A549 (cell line): ENCODE measurements at regions not wholly inside any gene's neighbourhood (a gene's known extent, or its start where the extent isn't known, plus 50 kb on each side); places are given as distances from the start of the nearest gene placed in this dataset.

Experiments used
- ATAC-seq, 2 experiments: fragments of 200-7000 bp in 1 of 2; fragments of >200 bp in 1 of 2; cut with Nextera tagmentation in 1 of 2; cut with Tn5 transposase in 1 of 2; 3 replicates each; pipeline versions ENCODE4 v1.8.0 to v1.9.1; 2018 to 2020; ENCODE audit warnings: mild to moderate bottlenecking in 1 of 2, moderate library complexity in 1 of 2
- CTCF ChIA-PET: fragments of 300-600 bp; sonication (Branson Sonifier 250); formaldehyde crosslinking; extraction: SDS; loops from one replicate; lab custom pipeline; 2021; ENCODE audit warnings: antibody characterized with exemption, inconsistent platforms; lab: Yijun Ruan, JAX
- POLR2A ChIA-PET: fragments of 350-600 bp; formaldehyde crosslinking; extraction: SDS; loops from one replicate; lab custom pipeline; 2021; ENCODE audit warnings: antibody characterized with exemption, inconsistent platforms; lab: Yijun Ruan, JAX
- DNase-seq, 2 experiments: peaks; one replicate each; pipeline versions ENCODE4 v3.0.0 to v3.0.0-alpha.2; 2011 to 2016; ENCODE audit warnings: low read depth in 1 of 2, low spot score in 1 of 2
- FAIRE-seq: peaks from 2 replicates; lab custom pipeline; 2011; peaks lifted over from hg19 to GRCh38; lab: Jason Lieb, UNC
- H3K27ac ChIP-seq, 2 experiments: fragments of >200 bp; sonication (Bioruptor Twin); formaldehyde crosslinking; 3 replicates each; pipeline ENCODE4 v1.5.1; 2016 to 2017
- H3K4me1 ChIP-seq: fragments of >200 bp; sonication (Bioruptor Twin); formaldehyde crosslinking; 3 replicates; pipeline ENCODE4 v1.6.1; 2016
- H3K4me2 ChIP-seq: fragments of >200 bp; sonication (Bioruptor Twin); formaldehyde crosslinking; 3 replicates; pipeline ENCODE4 v1.6.1; 2016
- H3K4me3 ChIP-seq: fragments of >200 bp; sonication (Bioruptor Twin); formaldehyde crosslinking; 3 replicates; pipeline ENCODE4 v1.5.1; 2016
- H3K9me3 ChIP-seq: fragments of >200 bp; sonication (Bioruptor Twin); formaldehyde crosslinking; 3 replicates; pipeline ENCODE4 v1.6.1; 2016
- BCL3 ChIP-seq: fragments of >200 bp; sonication (Bioruptor Twin); formaldehyde crosslinking; IDR thresholded peaks from 3 replicates; pipeline ENCODE4 v1.6.1; 2016
- CBX2 ChIP-seq: fragments of 200-600 bp; sonication (generic); IDR thresholded peaks from 2 replicates; pipeline ENCODE4 v1.6.1; 2016; ENCODE audit warnings: low read depth, mild to moderate bottlenecking, borderline replicate concordance
- ESRRA ChIP-seq: fragments of 150-350 bp; IDR thresholded peaks from 2 replicates; pipeline ENCODE4 v1.6.1; 2014; ENCODE audit warnings: mild to moderate bottlenecking, low read length, borderline replicate concordance
- FOSB ChIP-seq: fragments of 250-450 bp; sonication (Bioruptor Pico); IDR thresholded peaks from 2 replicates; pipeline ENCODE4 v1.5.0; 2020; ENCODE audit warnings: mild to moderate bottlenecking, moderate library complexity
- FOSL2 ChIP-seq, 2 experiments: fragments of 450-650 bp in 1 of 2; fragments of >200 bp in 1 of 2; sonication (Bioruptor Twin) in 1 of 2; formaldehyde crosslinking; IDR thresholded peaks; 2 replicates each; pipeline versions ENCODE4 v1.5.0 to v1.6.1; 2016 to 2020; ENCODE audit warnings: mild to moderate bottlenecking in 1 of 2, moderate library complexity in 1 of 2
- HDAC2 ChIP-seq: fragments of 200-600 bp; sonication (generic); IDR thresholded peaks from 2 replicates; pipeline ENCODE4 v1.6.1; 2016
- HES2 ChIP-seq: fragments of >200 bp; sonication (Bioruptor Twin); formaldehyde crosslinking; IDR thresholded peaks from 2 replicates; pipeline ENCODE4 v1.6.1; 2016
- HEYL ChIP-seq: fragments of 250-450 bp; sonication (Bioruptor Pico); IDR thresholded peaks from 2 replicates; pipeline ENCODE4 v1.8.0; 2021; ENCODE audit warnings: mild to moderate bottlenecking, moderate library complexity
- JUN ChIP-seq, 2 experiments: fragments of >200 bp; sonication (Bioruptor Twin); formaldehyde crosslinking; IDR thresholded peaks; 2 replicates in 1 of 2; 3 replicates in 1 of 2; pipeline ENCODE4 v1.6.1; 2016 to 2017
- JUNB ChIP-seq: fragments of >200 bp; sonication (Bioruptor Twin); formaldehyde crosslinking; IDR thresholded peaks from 2 replicates; pipeline ENCODE4 v1.6.1; 2016
- KDM1A ChIP-seq: fragments of 200-600 bp; sonication (generic); IDR thresholded peaks from 2 replicates; pipeline ENCODE4 v1.6.1; 2016; ENCODE audit warnings: low read depth, mild to moderate bottlenecking
- MAFK ChIP-seq: fragments of 450-650 bp; IDR thresholded peaks from 2 replicates; pipeline ENCODE4 v1.6.1; 2014; ENCODE audit not compliant: partially characterized antibody
- MYC ChIP-seq: IDR thresholded peaks from 2 replicates; pipeline ENCODE4 v1.6.1; 2012; ENCODE audit warnings: mild to moderate bottlenecking, inconsistent platforms, low read length, improper control_type of control experiment, borderline replicate concordance
- NPAS2 ChIP-seq: fragments of 250-450 bp; sonication (Bioruptor Pico); IDR thresholded peaks from 2 replicates; pipeline ENCODE4 v1.8.0; 2022; ENCODE audit warnings: mild to moderate bottlenecking, moderate library complexity, borderline replicate concordance
- POLR2AphosphoS2 ChIP-seq: conservative IDR thresholded peaks from 2 replicates; pipeline ENCODE4 v1.6.1; 2012; ENCODE audit warnings: low read length, improper control_type of control experiment, inconsistent platforms
- RCOR1 ChIP-seq: fragments of 150-350 bp; IDR thresholded peaks from 2 replicates; pipeline ENCODE4 v1.6.1; 2014; ENCODE audit warnings: antibody characterized with exemption, low read length, low read depth
- TFCP2L1 ChIP-seq: fragments of 250-450 bp; sonication (Bioruptor Pico); IDR thresholded peaks from 2 replicates; pipeline ENCODE4 v1.5.0; 2021; ENCODE audit warnings: mild to moderate bottlenecking
- TP53 ChIP-seq: fragments of 250-450 bp; sonication (Bioruptor Pico); IDR thresholded peaks from 2 replicates; pipeline ENCODE4 v1.5.0; 2021; ENCODE audit warnings: mild to moderate bottlenecking, moderate library complexity
- ZC3H11A ChIP-seq: fragments of 450-650 bp; IDR thresholded peaks from 2 replicates; pipeline ENCODE4 v1.6.1; 2014; ENCODE audit warnings: antibody characterized with exemption, mild to moderate bottlenecking
- ZFP36 ChIP-seq: fragments of 450-650 bp; IDR thresholded peaks from 2 replicates; pipeline ENCODE4 v1.6.1; 2014; ENCODE audit warnings: borderline replicate concordance; ENCODE audit not compliant: partially characterized antibody
- ZNF302 ChIP-seq: fragments of 250-450 bp; sonication (Bioruptor Pico); IDR thresholded peaks from 2 replicates; pipeline ENCODE4 v1.9.0; 2021; ENCODE audit warnings: inconsistent platforms, mild to moderate bottlenecking, moderate library complexity
- ZSCAN20 ChIP-seq: fragments of 250-450 bp; sonication (Bioruptor Pico); IDR thresholded peaks from 2 replicates; pipeline ENCODE4 v1.8.0; 2022; ENCODE audit warnings: mild to moderate bottlenecking, moderate library complexity
- WGBS: methylation state at CpG from one replicate; pipeline ENCODE4 v1.1.6; 2017; ENCODE audit errors: missing lambda C conversion rate; 5-methylcytosine and 5-hydroxymethylcytosine counted together
- TF ChIP-seq, protein P1 (sequence below): fragments of 250-450 bp; sonication (Bioruptor Pico); IDR thresholded peaks from 2 replicates; pipeline ENCODE4 v1.5.0; 2021; ENCODE audit warnings: mild to moderate bottlenecking, moderate library complexity, borderline replicate concordance

- Histone ChIP-seq H3K27ac (no peak overlapping the region), H3K9me3 (no peaks in the 10 kb centered on the region), H3K4me2 (no peak overlapping the region), H3K4me3 (no peak overlapping the region), H3K4me1 (no peaks in the 10 kb centered on the region)
- WGBS = 14% methylated on average over 4 of the region's 4 CpGs
- DNase-seq (peak; percentile 16 to 19), ATAC-seq (peak; percentile 90 to 91), FAIRE-seq (no peak)
- POLR2A ChIA-PET = no interaction called here
- CTCF ChIA-PET = interaction anchor here (0.9 kb wide), 1 partner anchor 15 kb away, joined by 3 read pairs; no protein-coding TSS in a partner anchor
- TF ChIP-seq TFCP2L1 (CRISPR knock-in tag) (no peak), BCL3 (no peak), JUN (IDR thresholded peaks at IDR 0.05) (no peak), CBX2 (no peak), ZNF302 (CRISPR knock-in tag) (no peak), RCOR1 (no peak), ZC3H11A (no peak), HEYL (CRISPR knock-in tag) (no peak), MAFK (no peak), ZFP36 (no peak), JUNB (no peak), KDM1A (no peak), ZSCAN20 (no peak), FOSL2 (IDR thresholded peaks at IDR 0.05) (no peak), FOSL2 (CRISPR knock-in tag; IDR thresholded peaks at IDR 0.05) (no peak), MYC (no peak), FOSB (CRISPR knock-in tag) (no peak), POLR2AphosphoS2 (no peak)
Observed at GRCh38 chr16:26765087-26765486, 301.6 kb upstream of the C16orf82 start.

GRCh38 chr16:26768385-26769010 is 298.2 kb upstream of the C16orf82 start:
- Histone ChIP-seq H3K9me3 (no peaks in the 10 kb centered on the region), H3K27ac (no peak overlapping the region), H3K4me2 (no peak overlapping the region), H3K4me1 (no peaks in the 10 kb centered on the region), H3K4me3 (no peak overlapping the region)
- DNase-seq (no peak), FAIRE-seq (no peak), ATAC-seq (no peak)
- ChIA-PET CTCF (interaction anchor here (1.3 kb wide), 1 partner anchor 13 kb away, joined by 3 read pairs; no protein-coding TSS in a partner anchor), POLR2A (no interaction called here)
- TF ChIP-seq, protein P1, sequence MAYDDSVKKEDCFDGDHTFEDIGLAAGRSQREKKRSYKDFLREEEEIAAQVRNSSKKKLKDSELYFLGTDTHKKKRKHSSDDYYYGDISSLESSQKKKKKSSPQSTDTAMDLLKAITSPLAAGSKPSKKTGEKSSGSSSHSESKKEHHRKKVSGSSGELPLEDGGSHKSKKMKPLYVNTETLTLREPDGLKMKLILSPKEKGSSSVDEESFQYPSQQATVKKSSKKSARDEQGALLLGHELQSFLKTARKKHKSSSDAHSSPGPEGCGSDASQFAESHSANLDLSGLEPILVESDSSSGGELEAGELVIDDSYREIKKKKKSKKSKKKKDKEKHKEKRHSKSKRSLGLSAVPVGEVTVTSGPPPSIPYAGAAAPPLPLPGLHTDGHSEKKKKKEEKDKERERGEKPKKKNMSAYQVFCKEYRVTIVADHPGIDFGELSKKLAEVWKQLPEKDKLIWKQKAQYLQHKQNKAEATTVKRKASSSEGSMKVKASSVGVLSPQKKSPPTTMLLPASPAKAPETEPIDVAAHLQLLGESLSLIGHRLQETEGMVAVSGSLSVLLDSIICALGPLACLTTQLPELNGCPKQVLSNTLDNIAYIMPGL (CRISPR knock-in tag) = no peak
- TF ChIP-seq ESRRA = no peak
- TF ChIP-seq CBX2 = no peak
- no peak for TF ChIP-seq TP53 (CRISPR knock-in tag)
- 19% methylated on average over 9 of the region's 9 CpGs for WGBS

DNA sequence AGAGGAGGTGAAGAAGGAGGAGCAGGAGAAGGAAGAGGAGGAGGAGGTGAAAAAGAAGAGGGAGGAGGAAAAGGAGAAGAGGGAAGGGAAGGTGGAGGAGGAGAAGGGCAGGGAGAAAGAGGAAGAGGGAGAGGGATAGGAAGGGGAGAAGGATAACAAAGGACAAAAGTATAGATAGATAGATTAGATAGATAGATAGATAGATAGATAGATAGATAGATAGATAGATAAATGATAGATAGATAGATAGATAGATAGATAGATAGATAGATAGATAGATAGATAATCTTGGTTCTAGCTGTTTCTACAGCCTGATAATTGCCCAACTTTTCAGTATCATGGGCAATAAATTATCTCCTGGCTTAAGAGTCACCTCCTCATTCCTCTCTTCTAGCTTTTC is 296.2 kb upstream of the C16orf82 start:
- Histone ChIP-seq H3K4me3 (no peak overlapping the region), H3K4me2 (no peak overlapping the region)
- DNase-seq = no peak
- no peak for TF ChIP-seq HES2
- no peak for TF ChIP-seq NPAS2 (CRISPR knock-in tag)
- TF ChIP-seq HDAC2 = no peak
- no peak for TF ChIP-seq ZSCAN20
- no peak for TF ChIP-seq ZC3H11A
- TF ChIP-seq, all 56 proteins: peak for 0
- no peak for ATAC-seq
- no peaks in the 10 kb centered on the region for H3K4me1 ChIP-seq
- FAIRE-seq = no peak
- POLR2A ChIA-PET = no interaction called here
- no peaks in the 10 kb centered on the region for H3K9me3 ChIP-seq
- CTCF ChIA-PET = no interaction called here
- no peak overlapping the region for H3K27ac ChIP-seq
